Subcutaneous abdominal adipose tissue (tissue), 5 donors: ENCODE measurements at regions not wholly inside any gene's neighbourhood (a gene's known extent, or its start where the extent isn't known, plus 50 kb on each side); places are given as distances from the start of the nearest gene placed in this dataset.

Experiments used
- H3K27ac ChIP-seq: one replicate; pipeline ENCODE4 v1.7.0; 2013; ENCODE audit warnings: low read depth, mild to moderate bottlenecking, inconsistent platforms, low read length, moderate library complexity
- H3K27me3 ChIP-seq, 5 donors: one replicate each; pipeline ENCODE4 v1.7.0; 2013; ENCODE audit warnings: low read length in 5 of 5, inconsistent platforms in 1 of 5; ENCODE audit not compliant: control insufficient read depth in 5 of 5, insufficient read depth in 4 of 5
- H3K36me3 ChIP-seq, 5 donors: one replicate each; pipeline ENCODE4 v1.7.0; 2013; ENCODE audit warnings: low read length in 5 of 5; ENCODE audit not compliant: control insufficient read depth in 5 of 5, insufficient read depth in 5 of 5
- H3K4me1 ChIP-seq, 5 donors: one replicate each; pipeline ENCODE4 v1.7.0; 2013; ENCODE audit warnings: low read length in 5 of 5, mild to moderate bottlenecking in 3 of 5, moderate library complexity in 1 of 5; ENCODE audit not compliant: control insufficient read depth in 5 of 5, insufficient read depth in 5 of 5
- H3K4me3 ChIP-seq, 5 donors: one replicate each; pipeline ENCODE4 v1.7.0; 2013; ENCODE audit warnings: low read length in 5 of 5, low read depth in 1 of 5
- H3K9ac ChIP-seq, 5 donors: one replicate each; pipeline ENCODE4 v1.7.0; 2013; ENCODE audit warnings: low read length in 5 of 5, mild to moderate bottlenecking in 4 of 5, moderate library complexity in 3 of 5
- H3K9me3 ChIP-seq, 5 donors: one replicate each; pipeline ENCODE4 v1.7.0; 2013; ENCODE audit warnings: low read length in 5 of 5; ENCODE audit not compliant: control insufficient read depth in 5 of 5
- donor health status: healthy.
- donor health status: healthy.
- donor health status: healthy.
- donor health status: healthy.
- donor health status: healthy.

DNA sequence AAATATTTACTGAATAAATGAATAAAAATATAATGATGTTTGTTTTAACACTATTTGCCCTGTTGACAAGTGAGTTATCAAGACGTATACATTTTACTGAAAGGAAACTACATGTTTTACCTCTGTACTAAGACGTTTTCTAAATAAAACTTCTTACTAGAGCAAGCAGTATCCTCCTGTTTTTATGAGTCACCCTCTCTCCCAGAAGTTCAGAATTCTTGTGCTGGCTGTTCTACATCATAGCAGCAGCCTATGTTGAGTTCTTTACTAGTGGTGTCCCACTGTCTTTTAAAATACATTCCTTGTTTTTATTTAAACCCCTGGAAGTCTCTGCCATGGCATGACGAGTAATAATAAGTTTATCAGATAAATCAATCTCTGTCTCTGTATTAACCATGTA lies 297.4 kb downstream of the CALCRL start:
- Histone ChIP-seq H3K27ac (no peak overlapping the region), H3K4me1 (no peaks in the 10 kb centered on the region), H3K9me3 (peaks cover 2 to 15% (median 9%) of the 10 kb centered on the region in 5 donors), H3K27me3 (no peaks in the 10 kb centered on the region), H3K4me3 (no peak overlapping the region), H3K36me3 (no peaks in the 10 kb centered on the region), H3K9ac (no peak overlapping the region)

DNA sequence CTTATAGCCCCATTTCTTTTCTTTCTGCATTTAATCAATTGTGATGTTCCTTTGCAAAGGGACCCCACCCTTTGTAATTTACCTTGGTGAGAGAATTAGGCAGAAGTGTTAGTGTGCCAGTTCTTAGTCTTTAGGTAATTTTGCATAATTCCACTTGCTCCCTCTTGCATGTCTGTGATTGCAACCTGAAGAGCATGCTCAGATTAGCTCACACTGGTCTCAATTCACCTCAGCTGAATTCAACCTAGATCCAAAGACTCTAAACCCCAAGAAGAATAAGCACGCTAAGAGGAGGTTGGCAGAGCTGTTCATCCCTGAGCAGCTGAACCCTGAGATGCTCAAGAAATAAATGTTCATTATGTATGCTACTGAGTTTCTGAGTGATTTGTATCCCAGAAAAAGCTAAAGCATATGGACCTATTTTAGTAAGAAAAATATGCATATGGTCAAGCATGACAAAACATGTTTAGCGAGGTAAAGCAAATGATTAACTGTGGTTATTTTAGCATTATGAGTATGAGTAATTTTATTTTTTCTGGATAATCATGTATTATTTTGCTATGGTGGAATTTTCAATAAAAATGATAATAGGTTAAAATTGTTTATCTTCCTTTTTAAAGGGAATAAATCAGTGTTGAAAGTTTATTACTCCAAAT lies 299.2 kb upstream of the ZSWIM2 start:
- Histone ChIP-seq H3K27ac (no peak overlapping the region), H3K27me3 (no peaks in the 10 kb centered on the region), H3K9ac (no peak overlapping the region), H3K4me3 (no peak overlapping the region), H3K4me1 (no peaks in the 10 kb centered on the region), H3K9me3 (peaks cover 0 to 14% (median 0%) of the 10 kb centered on the region in 5 donors), H3K36me3 (no peaks in the 10 kb centered on the region)

DNA sequence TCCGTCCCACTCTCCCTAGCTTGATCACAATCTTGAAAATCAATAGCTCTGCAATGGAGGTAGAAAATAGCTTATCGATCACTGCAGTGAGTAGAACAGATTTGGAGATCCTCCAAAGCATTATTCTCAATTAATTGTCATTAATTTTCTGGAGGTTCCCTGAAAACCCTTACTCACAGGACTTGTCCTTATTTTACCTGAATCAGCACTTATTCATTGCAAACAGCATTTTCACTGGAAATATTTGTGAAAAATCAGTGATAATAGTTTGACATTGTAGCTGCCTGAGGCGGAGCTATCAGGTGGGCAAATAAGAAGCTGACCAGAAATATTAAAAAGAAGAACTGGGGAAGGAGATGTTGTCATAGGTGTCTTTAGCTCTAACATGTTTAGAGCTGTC lies 294.6 kb upstream of the ZSWIM2 start:
- Histone ChIP-seq H3K27ac (no peak overlapping the region), H3K9me3 (peaks cover 0 to 14% (median 0%) of the 10 kb centered on the region in 5 donors), H3K27me3 (no peaks in the 10 kb centered on the region), H3K4me1 (peaks cover 0 to 8% (median 0%) of the 10 kb centered on the region in 5 donors), H3K9ac (no peak overlapping the region), H3K36me3 (no peaks in the 10 kb centered on the region), H3K4me3 (no peak overlapping the region)

DNA sequence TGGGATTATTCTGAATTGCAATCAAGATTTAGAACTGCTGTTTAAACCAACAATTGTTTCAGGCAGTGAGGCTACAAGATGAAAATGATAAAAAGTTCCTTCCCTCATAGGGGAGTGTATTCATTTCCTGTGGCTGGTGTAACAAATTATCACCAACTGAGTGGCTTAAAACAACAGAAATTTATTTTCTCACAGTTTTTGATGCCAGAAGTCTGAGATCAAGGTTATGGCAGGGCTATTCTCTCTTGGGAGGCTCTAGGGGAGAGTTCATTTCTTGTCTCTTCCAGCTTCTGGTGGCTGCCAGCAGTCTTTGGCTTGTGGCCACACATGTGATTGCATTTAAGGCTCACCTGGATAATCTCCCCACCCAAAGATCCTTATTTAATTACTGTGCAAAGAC lies 290.5 kb upstream of the ZSWIM2 start:
- Histone ChIP-seq H3K9ac (no peak overlapping the region), H3K27ac (no peak overlapping the region), H3K36me3 (no peaks in the 10 kb centered on the region), H3K27me3 (no peaks in the 10 kb centered on the region), H3K4me1 (peaks cover 0 to 14% (median 3%) of the 10 kb centered on the region in 5 donors), H3K4me3 (no peak overlapping the region), H3K9me3 (peaks cover 0 to 3% (median 0%) of the 10 kb centered on the region in 5 donors)

DNA sequence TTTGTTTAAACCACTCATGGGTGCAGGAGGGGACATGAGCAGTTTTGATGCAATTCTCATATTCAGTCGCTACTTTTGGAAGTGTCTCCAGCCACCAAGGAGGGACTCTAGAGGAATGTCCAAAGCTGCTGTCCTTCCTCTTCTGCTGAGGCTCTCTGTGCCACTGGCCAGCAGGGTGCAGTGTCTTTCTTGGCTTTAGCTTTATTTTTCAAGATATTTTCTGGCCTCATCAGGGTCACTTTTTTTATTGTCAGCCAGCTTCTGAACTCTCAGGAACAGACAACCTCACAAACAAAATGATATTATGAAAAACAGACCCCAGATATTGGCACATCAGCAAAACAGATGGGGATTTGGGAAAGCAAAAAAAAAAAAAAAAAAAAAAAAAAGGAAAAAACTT lies 289.3 kb upstream of the ZSWIM2 start:
- no peak overlapping the region for H3K9ac ChIP-seq
- no peaks in the 10 kb centered on the region for H3K9me3 ChIP-seq
- peaks cover 0 to 14% (median 3%) of the 10 kb centered on the region in 5 donors for H3K4me1 ChIP-seq
- no peaks in the 10 kb centered on the region for H3K36me3 ChIP-seq
- H3K4me3 ChIP-seq, result no peak overlapping the region
- H3K27me3 ChIP-seq, result no peaks in the 10 kb centered on the region
- H3K27ac ChIP-seq, result no peak overlapping the region

DNA sequence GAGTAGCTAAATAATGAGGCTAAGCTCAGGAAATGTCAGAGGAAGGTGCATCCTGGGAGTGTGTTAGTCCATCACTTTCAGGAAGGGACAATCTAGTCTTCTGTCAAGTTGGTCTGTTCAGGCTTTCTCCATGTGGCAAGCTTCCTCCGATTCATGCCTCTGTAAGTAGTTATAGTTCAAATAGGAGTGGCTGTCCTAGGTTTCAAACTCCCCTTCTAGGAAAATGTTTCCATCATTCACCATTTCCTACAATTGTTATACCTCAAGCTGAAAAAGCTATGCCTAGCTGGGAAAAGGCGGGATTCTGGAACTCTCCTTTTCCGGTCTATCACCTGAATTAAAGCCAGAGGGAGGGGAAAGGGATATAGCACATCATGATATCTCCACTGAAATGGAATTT lies 287.7 kb upstream of the ZSWIM2 start:
- Histone ChIP-seq H3K9me3 (no peaks in the 10 kb centered on the region), H3K9ac (no peak overlapping the region), H3K4me1 (peaks cover 0 to 14% (median 3%) of the 10 kb centered on the region in 5 donors), H3K4me3 (no peak overlapping the region), H3K27me3 (no peaks in the 10 kb centered on the region), H3K36me3 (no peaks in the 10 kb centered on the region), H3K27ac (no peak overlapping the region)

DNA sequence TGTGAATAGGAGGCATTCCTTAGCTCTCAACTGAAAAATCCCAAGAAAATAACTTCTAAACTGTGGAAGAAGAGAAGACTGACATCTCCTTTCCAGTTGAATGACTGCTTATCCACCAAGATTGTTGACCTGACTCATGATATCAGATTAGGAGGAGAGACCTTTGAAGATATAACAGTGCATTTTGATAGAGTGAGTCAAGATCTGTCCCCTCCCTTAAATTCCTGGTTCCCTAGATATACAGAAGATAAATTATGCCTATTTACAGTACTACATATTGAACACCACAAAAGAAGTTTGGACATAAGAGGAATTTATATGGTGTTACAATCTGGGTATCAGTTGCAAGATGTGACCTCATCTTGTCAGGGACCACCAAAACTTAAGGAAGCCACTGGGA lies 285.3 kb upstream of the ZSWIM2 start:
- no peaks in the 10 kb centered on the region for H3K27me3 ChIP-seq
- peaks cover 0 to 11% (median 0%) of the 10 kb centered on the region in 5 donors for H3K4me1 ChIP-seq

DNA sequence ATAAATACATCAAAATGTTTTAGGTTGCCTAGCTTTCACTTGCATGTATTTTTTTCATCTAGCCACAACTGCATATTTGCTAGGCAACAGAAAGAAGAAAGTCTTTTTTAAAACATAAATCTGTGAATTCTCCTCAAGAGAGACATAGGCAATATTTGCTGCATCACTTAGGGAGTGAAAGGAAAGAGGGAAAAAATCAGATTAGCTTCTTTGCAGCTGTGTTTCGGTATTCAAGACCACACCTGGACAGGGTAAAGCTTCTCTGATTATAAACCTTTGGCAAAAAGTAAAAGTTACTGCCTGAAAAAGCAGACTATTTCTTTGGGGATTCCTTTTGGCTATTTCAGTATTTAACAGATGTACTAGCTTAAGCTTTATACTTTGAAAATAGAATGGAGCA lies 280.9 kb upstream of the ZSWIM2 start:
- Histone ChIP-seq H3K27me3 (no peaks in the 10 kb centered on the region), H3K36me3 (no peaks in the 10 kb centered on the region), H3K4me1 (no peaks in the 10 kb centered on the region), H3K9ac (no peak overlapping the region), H3K27ac (no peak overlapping the region), H3K9me3 (no peaks in the 10 kb centered on the region), H3K4me3 (no peak overlapping the region)

More for the DNA sequence above, 285.3 kb upstream of the ZSWIM2 start:
- no peak overlapping the region for H3K9ac ChIP-seq
- no peak overlapping the region for H3K27ac ChIP-seq
- no peak overlapping the region for H3K4me3 ChIP-seq
- H3K36me3 ChIP-seq, result no peaks in the 10 kb centered on the region
- H3K9me3 ChIP-seq, result no peaks in the 10 kb centered on the region

DNA sequence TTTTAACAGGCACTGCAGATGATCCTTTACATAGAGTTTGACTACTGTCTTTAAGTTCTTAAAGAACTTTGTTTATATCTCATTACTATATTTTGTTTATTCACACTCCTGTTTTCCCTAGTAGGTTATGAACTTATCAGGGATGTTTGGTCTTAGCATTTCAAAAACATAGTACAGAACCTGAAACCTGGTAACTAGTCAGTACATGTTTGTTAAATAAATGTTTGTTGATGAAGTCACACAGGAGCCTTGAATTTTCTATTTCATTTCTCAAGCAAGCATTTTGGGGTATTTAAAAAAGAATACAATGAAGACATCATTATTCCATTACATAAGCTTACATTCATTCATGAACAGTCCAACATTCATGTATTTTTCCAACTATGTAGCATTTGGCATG lies 280.3 kb upstream of the ZSWIM2 start:
- Histone ChIP-seq H3K4me3 (no peak overlapping the region), H3K27me3 (no peaks in the 10 kb centered on the region), H3K9ac (no peak overlapping the region), H3K4me1 (no peaks in the 10 kb centered on the region), H3K9me3 (no peaks in the 10 kb centered on the region), H3K27ac (no peak overlapping the region), H3K36me3 (no peaks in the 10 kb centered on the region)

DNA sequence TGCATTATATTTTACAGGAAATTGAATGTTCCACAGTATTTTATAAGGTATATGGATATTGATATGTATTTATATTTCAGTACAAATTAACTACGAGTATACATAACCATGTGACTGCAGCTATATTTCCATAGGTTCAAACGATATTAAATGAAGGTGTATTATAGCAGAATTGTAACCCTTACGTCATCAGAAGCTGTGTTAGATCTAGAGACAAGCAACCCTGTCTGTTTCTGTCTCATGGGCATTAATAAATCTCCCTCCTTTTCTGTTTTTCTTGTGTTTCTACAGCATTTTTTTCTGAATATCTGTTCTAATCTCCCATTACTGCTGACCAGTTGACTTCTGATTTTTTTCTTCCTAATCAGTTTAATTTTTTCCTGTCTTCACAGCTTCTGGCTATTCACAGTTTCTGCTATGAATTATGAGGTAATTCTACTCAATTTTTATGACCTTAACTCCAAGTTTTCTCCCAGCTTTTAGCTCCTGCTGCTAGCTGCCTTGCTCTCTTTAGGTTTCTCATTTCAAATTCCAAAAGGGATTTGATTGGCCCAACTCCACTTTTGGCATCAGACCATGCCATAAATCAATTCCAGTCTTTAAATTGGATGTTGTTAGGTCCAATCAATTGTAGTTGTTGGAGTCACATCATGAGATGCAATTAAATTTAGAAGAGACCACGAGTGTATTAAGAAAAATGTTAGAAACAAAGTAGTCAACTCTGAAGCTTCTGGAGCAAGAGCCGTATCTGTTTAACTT lies 277.5 kb upstream of the ZSWIM2 start:
- Histone ChIP-seq H3K4me1 (no peaks in the 10 kb centered on the region), H3K27me3 (no peaks in the 10 kb centered on the region), H3K9ac (no peak overlapping the region), H3K4me3 (no peak overlapping the region), H3K36me3 (no peaks in the 10 kb centered on the region), H3K9me3 (no peaks in the 10 kb centered on the region), H3K27ac (no peak overlapping the region)
